ENCODE measurements at regions not wholly inside any gene's neighbourhood (a gene's known extent, or its start where the extent isn't known, plus 50 kb on each side); places are given as distances from the start of the nearest gene placed in this dataset.

DNA sequence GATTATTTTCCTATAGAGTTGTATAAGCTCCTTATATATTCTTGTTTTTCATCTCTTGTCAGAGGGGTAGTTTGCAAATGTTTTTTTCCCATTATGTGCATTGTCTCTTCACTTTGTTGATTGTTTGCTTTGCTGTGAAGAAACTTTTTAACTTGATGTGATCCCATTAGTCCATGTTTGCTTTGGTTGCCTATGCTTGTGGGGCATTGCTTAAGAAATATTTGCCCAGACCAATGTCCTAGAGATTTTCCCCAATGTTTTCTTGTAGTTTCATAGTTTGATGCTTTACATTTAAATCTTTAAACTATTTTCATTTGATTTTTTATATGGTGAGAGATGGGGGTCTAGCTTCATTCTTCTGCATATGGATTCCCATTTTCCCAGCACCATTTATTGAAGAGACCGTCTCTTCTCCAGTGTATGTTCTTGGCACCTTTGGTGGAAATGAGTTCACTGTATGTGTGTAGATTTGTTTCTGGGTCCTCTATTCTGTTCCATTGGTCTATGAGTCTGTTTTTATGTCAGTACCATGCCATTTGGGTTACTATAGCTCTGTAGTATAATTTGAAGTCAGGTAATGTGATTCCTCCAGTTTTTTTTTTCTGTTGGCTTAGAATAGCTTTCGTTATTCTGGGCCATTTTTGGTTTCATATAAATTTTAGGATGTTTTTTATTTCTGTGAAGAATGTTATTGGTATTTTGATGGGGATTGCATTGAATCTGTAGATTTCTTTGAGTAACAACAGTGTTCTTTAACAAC is 165.8 kb downstream of the ABCA8 start:
- TF ChIP-seq, protein P1, sequence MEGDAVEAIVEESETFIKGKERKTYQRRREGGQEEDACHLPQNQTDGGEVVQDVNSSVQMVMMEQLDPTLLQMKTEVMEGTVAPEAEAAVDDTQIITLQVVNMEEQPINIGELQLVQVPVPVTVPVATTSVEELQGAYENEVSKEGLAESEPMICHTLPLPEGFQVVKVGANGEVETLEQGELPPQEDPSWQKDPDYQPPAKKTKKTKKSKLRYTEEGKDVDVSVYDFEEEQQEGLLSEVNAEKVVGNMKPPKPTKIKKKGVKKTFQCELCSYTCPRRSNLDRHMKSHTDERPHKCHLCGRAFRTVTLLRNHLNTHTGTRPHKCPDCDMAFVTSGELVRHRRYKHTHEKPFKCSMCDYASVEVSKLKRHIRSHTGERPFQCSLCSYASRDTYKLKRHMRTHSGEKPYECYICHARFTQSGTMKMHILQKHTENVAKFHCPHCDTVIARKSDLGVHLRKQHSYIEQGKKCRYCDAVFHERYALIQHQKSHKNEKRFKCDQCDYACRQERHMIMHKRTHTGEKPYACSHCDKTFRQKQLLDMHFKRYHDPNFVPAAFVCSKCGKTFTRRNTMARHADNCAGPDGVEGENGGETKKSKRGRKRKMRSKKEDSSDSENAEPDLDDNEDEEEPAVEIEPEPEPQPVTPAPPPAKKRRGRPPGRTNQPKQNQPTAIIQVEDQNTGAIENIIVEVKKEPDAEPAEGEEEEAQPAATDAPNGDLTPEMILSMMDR (conservative IDR thresholded peaks at IDR 0.05): no peak
- no peak overlapping the region for H3K27ac ChIP-seq

DNA sequence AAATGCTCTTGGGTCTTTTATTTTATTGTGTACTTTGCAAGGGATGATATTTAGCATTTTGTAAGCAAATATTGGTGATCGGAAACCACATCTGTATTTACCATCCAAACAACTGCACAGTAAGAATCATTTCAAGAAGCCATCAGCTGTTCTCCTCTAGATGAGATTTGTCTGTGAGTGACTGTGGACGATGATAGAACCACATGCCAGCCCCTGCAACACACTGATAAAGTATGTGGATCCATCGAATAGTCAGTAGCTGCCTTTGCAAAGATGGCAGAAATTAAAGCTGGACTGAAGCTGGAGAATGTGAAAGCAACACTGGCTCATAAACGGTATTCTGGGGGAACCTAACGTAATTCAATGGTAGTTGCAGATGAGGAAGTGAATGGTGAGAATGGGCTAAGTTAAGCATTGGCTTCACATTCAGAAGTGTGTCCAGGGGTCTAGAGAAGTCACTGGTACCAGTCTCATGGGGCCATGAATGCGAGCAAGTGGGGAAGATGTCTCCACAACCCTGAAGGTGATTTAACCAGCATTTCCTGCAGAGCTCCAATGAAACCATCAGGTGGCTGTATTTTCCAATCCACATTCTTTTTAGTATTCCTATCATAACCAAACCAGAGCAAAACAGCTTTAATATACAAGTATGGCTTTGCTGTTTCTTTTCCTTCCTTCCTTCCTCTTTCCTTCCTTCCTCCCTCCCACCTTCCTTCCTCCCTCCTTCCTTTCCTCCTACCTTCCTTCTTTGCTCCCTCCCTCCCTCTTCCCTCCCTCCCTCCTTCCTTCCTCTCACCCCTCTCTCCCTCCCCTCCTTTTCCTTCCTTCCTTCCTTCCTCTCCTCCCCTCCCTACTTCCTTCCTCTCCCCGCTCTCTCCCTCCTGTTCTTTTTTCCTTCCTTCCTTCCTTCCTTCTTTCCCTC is 169.4 kb downstream of the ABCA8 start:
- H3K27ac ChIP-seq: no peak overlapping the region
- TF ChIP-seq, protein P1 (conservative IDR thresholded peaks at IDR 0.05): no peak

DNA sequence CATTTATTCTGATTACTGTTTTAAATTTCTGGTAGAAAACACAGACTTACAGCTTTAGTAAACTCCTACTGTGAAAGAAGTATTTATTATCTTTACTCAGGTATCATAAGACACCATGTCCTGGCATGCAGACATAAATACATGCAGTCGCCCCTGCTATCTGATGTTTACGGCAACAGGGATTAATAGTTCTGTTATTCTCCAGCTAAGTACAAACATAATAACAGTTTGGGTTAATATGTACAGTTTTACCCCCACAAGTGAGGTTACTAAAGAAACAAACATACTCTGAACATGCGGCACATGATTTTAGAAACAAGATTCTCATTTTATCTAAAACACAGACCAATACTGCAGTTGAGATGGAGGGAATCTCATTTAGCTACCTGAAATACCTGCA is 170.8 kb downstream of the ABCA8 start:
- TF ChIP-seq, protein P1 (conservative IDR thresholded peaks at IDR 0.05): no peak
- no peak overlapping the region for H3K27ac ChIP-seq

DNA sequence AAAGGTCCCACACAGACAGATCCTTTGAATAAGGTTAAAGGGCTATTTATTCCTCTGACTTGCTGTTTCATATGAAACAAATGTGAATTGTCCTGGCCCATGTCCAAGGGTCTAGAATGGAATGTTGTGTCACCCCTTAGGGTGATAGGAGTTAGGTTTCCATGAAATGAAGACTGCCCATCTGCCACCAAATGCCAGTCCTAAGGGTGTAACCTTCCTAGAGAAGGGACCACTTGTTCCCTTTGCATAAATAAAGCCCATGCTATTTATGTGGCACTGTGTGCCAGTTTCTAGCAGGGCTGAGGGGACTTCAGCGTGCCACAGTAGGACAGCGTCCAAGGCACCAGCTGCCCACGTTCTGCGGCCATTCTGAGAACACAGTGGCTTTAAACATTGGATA is 171.3 kb downstream of the ABCA8 start:
- H3K27ac ChIP-seq: no peak overlapping the region
- TF ChIP-seq, protein P1 (conservative IDR thresholded peaks at IDR 0.05): no peak

DNA sequence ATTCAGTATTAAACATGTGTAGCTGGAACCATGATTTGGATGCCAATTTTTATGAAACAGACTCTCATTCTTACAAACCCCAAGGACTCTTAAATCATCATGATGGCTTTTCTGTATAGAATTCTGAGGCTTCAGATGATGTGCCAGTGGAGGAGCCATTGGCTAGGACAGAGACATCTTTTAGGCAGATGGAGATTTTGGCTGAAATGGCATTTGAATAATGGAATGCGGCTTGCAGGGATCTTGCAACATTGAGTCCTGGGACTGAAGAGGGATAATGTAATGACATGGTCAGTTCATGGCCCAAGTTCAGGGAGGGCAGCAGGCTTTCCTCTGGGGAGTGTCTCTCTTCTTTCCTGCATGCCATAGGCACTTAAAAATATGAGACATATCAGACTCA is 172.4 kb downstream of the ABCA8 start:
- TF ChIP-seq, protein P1 (conservative IDR thresholded peaks at IDR 0.05): no peak
- no peak overlapping the region for H3K27ac ChIP-seq

DNA sequence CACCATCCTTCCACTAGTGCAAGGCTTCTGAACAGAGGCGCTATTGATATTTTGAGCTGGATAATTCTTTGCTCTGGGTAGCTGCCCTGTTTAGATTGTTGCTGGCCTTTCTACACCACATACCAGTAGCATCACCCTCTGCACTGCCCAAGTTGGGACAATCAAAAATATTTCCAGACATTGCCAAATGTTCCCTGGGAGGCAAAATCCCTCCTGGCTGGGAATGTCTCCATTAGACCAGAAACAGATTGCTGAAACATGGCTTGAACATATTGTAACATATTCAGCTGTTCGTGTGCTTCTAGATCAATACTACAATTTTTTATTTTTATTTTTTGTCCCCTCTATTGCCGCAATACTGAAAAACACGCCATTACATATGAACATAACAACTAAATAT is 174.6 kb downstream of the ABCA8 start:
- TF ChIP-seq, protein P1 (conservative IDR thresholded peaks at IDR 0.05): no peak

DNA sequence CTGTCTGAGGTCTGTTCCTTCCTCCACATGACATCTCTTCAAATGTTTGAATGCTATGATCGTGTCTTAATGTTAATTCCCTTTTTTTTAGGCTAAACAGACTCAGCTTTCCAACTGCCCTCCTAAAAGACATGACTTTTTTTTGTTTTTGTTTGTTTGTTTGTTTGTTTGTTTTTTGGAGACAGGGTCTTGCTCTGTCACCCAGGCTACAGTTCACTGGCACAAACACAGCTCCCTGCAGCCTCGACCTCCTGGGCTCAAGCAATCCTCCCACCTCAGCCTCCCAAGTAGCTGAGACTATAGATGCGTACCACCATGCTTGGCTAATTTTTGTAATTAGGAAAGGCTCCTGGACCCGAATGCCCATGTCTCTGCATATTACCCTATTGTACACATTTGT is 176.5 kb downstream of the ABCA8 start:
- TF ChIP-seq, protein P1 (conservative IDR thresholded peaks at IDR 0.05): no peak
- no peak overlapping the region for H3K27ac ChIP-seq

More for the DNA sequence above, 174.6 kb downstream of the ABCA8 start:
- H3K27ac ChIP-seq: no peak overlapping the region
